ENCODE measurements at regions not wholly inside any gene's neighbourhood (a gene's known extent, or its start where the extent isn't known, plus 50 kb on each side); places are given as distances from the start of the nearest gene placed in this dataset.
"Not testable (repeated sequence)": the region's sequence is repeated elsewhere in the genome, so short reads cannot be mapped to it uniquely, and the experiment has no call there.

- DNase-seq, result no peak
These were observed 98.0 kb upstream of the VLDLR start for GRCh38 chr9:2523591-2523990.

GRCh38 chr9:2524601-2525000 lies 97.0 kb upstream of the VLDLR start:
- DNase-seq, result no peak

GRCh38 chr9:2525147-2525546 lies 96.4 kb upstream of the VLDLR start:
- no peak for DNase-seq

GRCh38 chr9:2526071-2526828 lies 95.3 kb upstream of the VLDLR start:
- no peak for DNase-seq

- DNase-seq, result no peak
These were observed 90.1 kb upstream of the VLDLR start for GRCh38 chr9:2531481-2531880.

GRCh38 chr9:2536511-2536910 lies 85.1 kb upstream of the VLDLR start:
- no peak for DNase-seq

GRCh38 chr9:2545881-2546490 lies 75.6 kb upstream of the VLDLR start:
- no peak for DNase-seq

- not testable (repeated sequence) for DNase-seq
These were observed 65.5 kb upstream of the VLDLR start for GRCh38 chr9:2555899-2556600.

GRCh38 chr9:2557693-2558092 lies 63.9 kb upstream of the VLDLR start:
- DNase-seq, result no peak

- DNase-seq, result peak; percentile 46 to 53
These were observed 62.1 kb upstream of the VLDLR start for GRCh38 chr9:2559192-2560152.

- DNase-seq, result no peak
These were observed 61.4 kb upstream of the VLDLR start for GRCh38 chr9:2560180-2560579.

GRCh38 chr9:2565676-2566340 lies 55.8 kb upstream of the VLDLR start:
- DNase-seq, result no peak

GRCh38 chr9:2567922-2568321 lies 53.7 kb upstream of the VLDLR start:
- no peak for DNase-seq

- no peak for DNase-seq
These were observed 52.9 kb upstream of the VLDLR start for GRCh38 chr9:2568689-2569088.

GRCh38 chr9:2570615-2571479 lies 50.7 kb upstream of the VLDLR start:
- DNase-seq, result peak in 1 of 2 donors; percentile 2

Measured in hippocampal formation (tissue), 2 donors.